PC-9 (cell line): ENCODE measurements at regions not wholly inside any gene's neighbourhood (a gene's known extent, or its start where the extent isn't known, plus 50 kb on each side); places are given as distances from the start of the nearest gene placed in this dataset.

ENCODE experiments used
- BruUV-seq: library from RNA; stranded (reverse); fragments of 400-500 nt; replicated peaks from 2 replicates; lab custom pipeline; 2021; lab: Mats Ljungman, UMichigan
- CTCF ChIA-PET: fragments of 300-600 bp; sonication (Branson Sonifier 250); formaldehyde crosslinking; loops from one replicate; lab custom pipeline; 2022; ENCODE audit warnings: antibody characterized with exemption; lab: Charles Lee
- POLR2A ChIA-PET: fragments of 300-600 bp; sonication (Branson Sonifier 250); formaldehyde crosslinking; loops from one replicate; lab custom pipeline; 2022; ENCODE audit warnings: antibody characterized with exemption; ENCODE audit not compliant: unreplicated experiment; lab: Charles Lee
- DNase-seq, 2 experiments: peaks; one replicate each; pipeline versions ENCODE4 v3.0.0 to v3.0.0-alpha.2; 2015 to 2022; ENCODE audit warnings: mixed read lengths in 1 of 2
- H2AFZ ChIP-seq: fragments of 200-600 bp; sonication (generic); 2 replicates; pipeline ENCODE4 v1.8.1; 2017; ENCODE audit warnings: antibody characterized with exemption
- H3F3A ChIP-seq: fragments of 200-600 bp; sonication (generic); 2 replicates; pipeline ENCODE4 v1.8.1; 2017; ENCODE audit warnings: antibody characterized with exemption, mild to moderate bottlenecking, low read depth; ENCODE audit not compliant: insufficient read depth
- H3K27ac ChIP-seq: fragments of 200-600 bp; sonication (generic); 2 replicates; pipeline ENCODE4 v1.6.1; 2016; ENCODE audit warnings: mixed run types
- H3K27me3 ChIP-seq: fragments of 200-600 bp; sonication (generic); 2 replicates; pipeline ENCODE4 v1.6.1; 2016; ENCODE audit warnings: low read depth, mixed run types; ENCODE audit not compliant: insufficient read depth
- H3K36me3 ChIP-seq: fragments of 200-600 bp; sonication (generic); 2 replicates; pipeline ENCODE4 v1.6.1; 2016; ENCODE audit warnings: low read depth, mixed run types
- H3K4me1 ChIP-seq: fragments of 200-600 bp; sonication (generic); replicated peaks from 2 replicates; pipeline ENCODE4 v1.6.1; 2016; ENCODE audit warnings: mixed run types; ENCODE audit not compliant: insufficient read depth
- H3K4me2 ChIP-seq: fragments of 200-600 bp; sonication (generic); 2 replicates; pipeline ENCODE4 v1.6.1; 2017; ENCODE audit warnings: mixed run types
- H3K4me3 ChIP-seq: fragments of 200-600 bp; sonication (generic); 2 replicates; pipeline ENCODE4 v1.6.1; 2016; ENCODE audit warnings: mixed run types
- H3K79me2 ChIP-seq: fragments of 200-600 bp; sonication (generic); 2 replicates; pipeline ENCODE4 v1.6.1; 2017; ENCODE audit warnings: low read depth, mixed run types
- H3K9me2 ChIP-seq: fragments of 200-600 bp; sonication (generic); 2 replicates; pipeline ENCODE4 v1.8.1; 2017; ENCODE audit warnings: mild to moderate bottlenecking; ENCODE audit not compliant: insufficient read depth
- H3K9me3 ChIP-seq: fragments of 200-600 bp; sonication (generic); 2 replicates; pipeline ENCODE4 v1.8.1; 2016; ENCODE audit warnings: low read depth; ENCODE audit not compliant: insufficient read depth
- H4K20me1 ChIP-seq: fragments of 200-600 bp; sonication (generic); 2 replicates; pipeline ENCODE4 v1.8.1; 2017; ENCODE audit not compliant: insufficient read depth
- CTCF ChIP-seq: fragments of 200-600 bp; sonication (generic); conservative IDR thresholded peaks from 2 replicates; pipeline ENCODE4 v1.6.1; 2017; ENCODE audit warnings: mixed run types, antibody characterized with exemption, mild to moderate bottlenecking, moderate library complexity
- EZH2 ChIP-seq: fragments of 200-600 bp; sonication (generic); IDR thresholded peaks from 2 replicates; pipeline ENCODE4 v1.8.0; 2017; ENCODE audit warnings: antibody characterized with exemption, low read depth
- intact Hi-C: fragments of 100-400 bp; cut with micrococcal nuclease; formaldehyde crosslinking; loops from one replicate; pipeline ENCODE4 v1.10.0; 2022; ENCODE audit not compliant: unreplicated experiment

- 0 out of 2 replicates have a peak overlapping the region, but pooled peaks have one; percentile 23 for H2AFZ ChIP-seq
These were observed 169.0 kb upstream of the NECTIN3 start for GRCh38 chr3:110902453-110903085.

GRCh38 chr3:110903771-110904519 is 167.7 kb upstream of the NECTIN3 start:
- TF ChIP-seq CTCF (no peak), EZH2 (no peak)
- ChIA-PET POLR2A (no interaction called here), CTCF (no interaction called here)
- BruUV-seq: no TSS peak
- Histone ChIP-seq H3K36me3 (no peaks in the 10 kb centered on the region), H3K9me2 (no peaks in the 10 kb centered on the region), H3K4me2 (no peak overlapping the region), H2AFZ (no peak overlapping the region), H3K27ac (no peak overlapping the region), H3K4me1 (no peaks in the 10 kb centered on the region), H3K4me3 (no peak overlapping the region), H4K20me1 (no peaks in the 10 kb centered on the region), H3K27me3 (no peaks in the 10 kb centered on the region), H3F3A (no peaks in the 10 kb centered on the region), H3K9me3 (no peaks in the 10 kb centered on the region), H3K79me2 (no peaks in the 10 kb centered on the region)
- DNase-seq: no peak
- intact Hi-C loops: no loop called here

More at GRCh38 chr3:110902453-110903085, 169.0 kb upstream of the NECTIN3 start:
- Histone ChIP-seq H3K9me3 (no peaks in the 10 kb centered on the region), H3K4me1 (no peaks in the 10 kb centered on the region), H4K20me1 (no peaks in the 10 kb centered on the region), H3K36me3 (no peaks in the 10 kb centered on the region), H3K9me2 (no peaks in the 10 kb centered on the region), H3K27ac (no peak overlapping the region), H3F3A (no peaks in the 10 kb centered on the region), H3K4me2 (no peak overlapping the region), H3K27me3 (no peaks in the 10 kb centered on the region), H3K79me2 (no peaks in the 10 kb centered on the region), H3K4me3 (no peak overlapping the region)
- ChIA-PET POLR2A (no interaction called here), CTCF (no interaction called here)
- intact Hi-C loops: no loop called here
- TF ChIP-seq CTCF (no peak), EZH2 (no peak)
- no TSS peak for BruUV-seq
- DNase-seq: no peak

GRCh38 chr3:110904520-110904890 is 167.1 kb upstream of the NECTIN3 start:
- Histone ChIP-seq H3K27ac (no peak overlapping the region), H3K79me2 (no peaks in the 10 kb centered on the region), H3K4me1 (no peaks in the 10 kb centered on the region), H3K27me3 (no peaks in the 10 kb centered on the region), H3K4me2 (no peak overlapping the region), H3K4me3 (no peak overlapping the region), H3K9me2 (no peaks in the 10 kb centered on the region), H3K36me3 (no peaks in the 10 kb centered on the region), H4K20me1 (no peaks in the 10 kb centered on the region), H3K9me3 (no peaks in the 10 kb centered on the region), H2AFZ (no peak overlapping the region), H3F3A (no peaks in the 10 kb centered on the region)
- BruUV-seq: no TSS peak
- intact Hi-C loops: no loop called here
- POLR2A ChIA-PET: no interaction called here
- TF ChIP-seq CTCF: no peak
- no peak for TF ChIP-seq EZH2
- DNase-seq: no peak
- CTCF ChIA-PET: no interaction called here
